Fibroblast of peridontal ligament (primary cell): ENCODE measurements at regions not wholly inside any gene's neighbourhood (a gene's known extent, or its start where the extent isn't known, plus 50 kb on each side); places are given as distances from the start of the nearest gene placed in this dataset.

Source experiments
- DNase-seq: peaks from one replicate; pipeline ENCODE4 v3.0.0-alpha.2; 2010; ENCODE audit errors: extremely low read depth

DNA sequence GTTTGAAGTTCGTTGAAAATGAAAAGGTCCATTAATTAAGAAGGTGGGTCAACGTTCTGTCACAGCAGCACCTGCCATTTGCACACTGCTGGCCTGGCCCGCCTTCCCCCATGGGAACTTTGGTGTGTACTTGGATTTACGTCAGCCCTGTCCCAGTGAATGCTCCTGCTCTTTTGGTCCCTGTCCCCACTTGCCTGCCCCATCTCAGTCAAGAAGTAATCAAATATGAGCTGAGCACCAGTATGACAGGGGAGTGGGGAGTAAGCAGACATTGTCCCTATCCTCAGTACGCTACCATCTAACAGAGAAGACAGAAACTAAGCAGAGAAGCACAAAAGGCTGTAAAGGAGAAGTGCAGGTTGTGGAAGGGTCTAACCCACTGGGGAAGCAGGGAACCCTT is 65.1 kb downstream of the SLC4A3 start:
- DNase-seq, result no peak

DNA sequence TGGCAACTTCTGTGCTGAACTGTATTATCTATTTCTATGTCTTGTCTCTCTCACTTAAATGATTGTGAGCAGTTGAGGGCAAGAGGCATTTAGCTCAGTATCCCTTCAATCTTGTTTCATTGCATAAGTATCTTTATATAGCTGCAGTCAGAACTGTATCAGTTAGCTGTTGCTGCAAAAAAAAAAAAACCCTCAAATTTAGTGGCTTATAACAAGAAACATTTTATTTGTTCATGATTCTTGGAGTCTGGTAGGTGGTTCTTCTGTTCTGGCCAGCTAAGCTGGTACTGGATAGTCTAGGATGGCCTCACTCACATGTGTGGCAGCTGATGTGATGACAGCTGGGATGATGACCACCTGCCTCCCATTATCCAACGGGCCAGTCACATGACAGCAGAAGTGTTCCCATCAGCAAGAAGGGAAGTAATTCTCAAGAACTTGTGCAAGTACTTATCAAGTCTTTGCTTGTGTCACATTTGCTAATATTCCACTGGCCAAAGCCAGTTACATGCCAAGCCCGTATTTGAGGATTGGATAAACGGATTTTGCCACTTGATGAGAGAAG is 67.8 kb downstream of the SLC4A3 start:
- DNase-seq, result no peak

DNA sequence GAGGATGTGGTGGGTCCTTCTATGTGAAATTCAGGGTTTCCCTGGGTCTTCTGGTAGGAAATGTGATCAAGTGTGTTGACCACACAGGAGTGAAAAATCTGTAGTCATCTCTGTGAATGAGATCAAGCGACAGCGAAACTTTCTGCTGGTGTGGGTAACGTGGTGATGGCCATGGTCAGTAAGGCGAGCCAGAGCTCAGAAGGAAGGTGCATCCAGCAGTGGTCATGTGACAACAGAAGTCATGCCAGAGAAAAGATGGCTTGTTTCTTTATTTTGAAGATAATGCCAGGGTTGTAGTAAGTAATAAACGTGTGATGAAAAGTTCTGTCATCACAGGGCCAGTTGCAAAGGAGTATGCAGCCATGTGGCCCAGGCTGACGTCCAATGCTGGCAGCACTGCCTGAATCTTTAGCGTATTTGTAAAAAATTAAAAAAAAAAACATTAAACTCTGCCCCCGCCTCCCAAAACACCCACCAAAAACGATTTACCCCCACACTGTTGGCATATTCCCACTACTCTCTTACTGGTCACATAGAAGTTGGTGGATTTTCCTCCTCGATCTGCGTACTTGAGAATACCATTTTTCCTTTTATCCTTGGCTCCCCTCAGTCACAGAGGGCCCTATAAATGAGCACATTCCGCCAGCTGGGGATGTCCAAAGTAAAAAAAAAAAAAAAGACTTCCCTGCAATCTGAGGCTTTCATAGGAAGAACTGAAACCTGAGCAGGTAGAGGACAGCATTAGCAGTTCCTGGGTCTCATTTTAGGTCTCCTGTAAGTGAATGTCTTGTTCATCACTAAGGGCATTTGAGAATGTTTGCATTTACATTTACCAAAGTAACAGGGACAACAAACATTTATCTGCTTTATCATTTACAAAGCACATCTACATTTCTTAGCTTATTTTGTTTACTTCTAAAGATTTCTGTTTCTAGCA is 70.6 kb downstream of the SLC4A3 start:
- no peak for DNase-seq

DNA sequence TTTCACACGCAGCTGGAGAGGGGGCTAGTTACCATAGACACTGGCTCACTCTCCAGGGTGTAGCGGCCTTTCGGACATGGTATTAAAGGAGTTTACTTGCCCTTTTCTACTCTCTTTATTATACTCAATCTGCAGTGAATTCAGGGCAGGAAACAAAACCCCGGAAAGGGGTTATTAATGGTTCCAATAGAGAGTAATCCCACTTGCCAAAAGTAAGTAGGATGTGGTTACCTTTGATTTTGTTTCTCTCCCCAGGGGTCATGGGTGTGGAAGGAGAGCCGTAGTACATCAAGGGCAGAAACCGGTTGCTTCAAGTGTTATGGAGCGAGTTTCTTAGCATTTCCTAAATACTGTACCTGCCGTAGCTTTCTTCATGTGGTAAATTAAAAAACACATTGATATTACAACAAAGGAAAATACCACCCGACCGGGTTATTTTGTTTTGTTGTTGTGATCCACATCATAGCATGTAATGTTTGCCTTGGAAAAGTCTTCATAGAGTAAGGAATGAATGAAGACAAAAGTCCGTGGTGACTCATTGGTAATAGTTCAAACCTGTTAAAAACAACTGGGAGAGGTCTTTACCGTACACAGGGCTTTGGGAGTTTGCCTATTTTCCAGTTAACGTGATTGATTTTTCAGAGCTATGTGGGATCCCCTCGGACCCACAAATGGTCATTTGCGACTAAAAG is 71.5 kb downstream of the SLC4A3 start:
- DNase-seq, result no peak

DNA sequence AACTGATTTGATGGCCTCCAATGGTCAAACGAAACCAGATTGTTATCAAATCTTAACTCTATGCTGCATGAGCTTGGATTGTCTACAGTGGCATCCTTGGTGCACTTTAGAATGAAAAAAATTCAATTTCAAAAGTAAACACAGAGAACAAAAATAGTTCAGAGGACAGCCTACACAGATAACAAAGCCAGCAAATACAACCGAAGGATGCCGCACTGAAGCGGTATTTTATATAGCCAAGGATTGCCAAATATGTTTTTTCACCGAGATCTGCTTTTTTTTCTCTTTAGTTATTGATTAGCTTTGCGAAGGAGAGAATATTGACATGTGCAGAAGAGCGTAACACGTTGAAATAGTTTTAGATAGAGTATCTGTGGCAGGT is 72.0 kb downstream of the SLC4A3 start:
- DNase-seq, result no peak

DNA sequence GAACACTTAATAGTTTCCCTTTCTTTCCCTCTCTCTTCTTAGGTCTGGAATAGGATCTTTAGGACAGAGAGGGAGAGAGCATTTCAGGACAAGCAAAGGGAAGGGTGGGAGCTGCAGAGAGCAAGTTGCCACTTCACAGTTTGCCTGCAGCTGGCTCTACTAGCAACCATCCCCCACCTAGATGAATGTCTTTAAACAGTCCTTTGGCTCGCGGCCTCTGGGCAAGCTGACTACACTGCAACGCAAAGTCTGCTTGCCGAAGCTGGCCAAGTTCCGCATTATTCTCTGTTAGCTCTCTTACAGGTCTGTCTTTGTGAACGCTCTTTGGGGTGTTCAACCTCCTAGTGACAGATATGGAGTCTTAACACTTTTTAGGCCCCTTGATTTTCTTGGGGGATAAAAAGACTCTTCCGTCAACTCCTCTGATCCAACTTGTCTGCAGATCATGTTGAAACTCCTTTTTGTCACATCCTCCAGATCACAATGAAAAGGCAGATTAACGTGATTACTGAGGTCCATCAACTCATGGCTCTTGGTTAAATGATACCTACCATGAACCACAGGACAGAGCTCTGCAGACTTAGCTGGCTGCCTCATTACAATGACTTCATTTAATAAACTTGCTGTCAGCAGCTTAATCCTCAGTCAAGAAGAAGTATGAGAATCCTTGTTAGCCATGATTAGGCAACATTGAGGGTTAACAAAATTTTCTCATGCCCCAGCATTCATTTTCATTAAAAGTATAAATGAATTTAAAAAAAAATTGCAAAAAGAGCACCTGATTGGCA is 74.6 kb downstream of the SLC4A3 start:
- DNase-seq, result no peak

DNA sequence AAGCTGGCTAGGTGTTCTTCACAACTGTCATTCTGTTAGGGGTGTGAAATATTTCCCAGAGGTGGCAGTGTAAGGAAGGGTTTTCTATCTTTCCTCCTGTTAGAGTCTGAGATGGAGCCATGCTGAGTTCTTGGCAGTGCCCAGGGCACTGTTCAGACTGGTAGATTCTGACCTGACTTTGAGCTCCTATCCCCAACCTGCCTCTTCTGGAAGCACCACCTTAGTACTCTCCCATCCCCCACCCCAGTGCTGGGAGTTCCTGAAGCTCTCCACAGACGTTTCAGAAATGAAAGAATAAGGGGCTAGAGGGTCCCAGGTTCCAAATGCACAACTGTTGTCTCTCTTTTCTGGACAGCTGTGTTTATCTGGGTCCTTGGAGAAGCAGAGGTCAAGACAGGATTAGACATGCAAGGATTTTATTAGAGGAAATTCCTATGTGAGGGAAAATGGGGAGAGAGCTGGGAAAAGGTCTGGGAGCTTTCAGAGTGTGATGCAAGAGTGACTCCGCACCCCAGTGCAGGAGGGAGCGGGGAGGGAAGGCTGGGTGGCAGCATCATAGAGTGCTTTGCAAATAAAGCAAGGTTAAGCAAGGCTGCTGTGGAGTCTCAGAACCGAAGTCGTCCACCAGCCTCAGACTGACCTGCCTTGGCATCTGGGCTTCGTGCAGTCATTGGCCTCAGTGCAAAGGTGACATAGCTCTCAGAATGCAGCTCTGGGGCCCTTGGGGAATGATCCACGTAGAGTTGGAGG is 75.5 kb downstream of the SLC4A3 start:
- no peak for DNase-seq

DNA sequence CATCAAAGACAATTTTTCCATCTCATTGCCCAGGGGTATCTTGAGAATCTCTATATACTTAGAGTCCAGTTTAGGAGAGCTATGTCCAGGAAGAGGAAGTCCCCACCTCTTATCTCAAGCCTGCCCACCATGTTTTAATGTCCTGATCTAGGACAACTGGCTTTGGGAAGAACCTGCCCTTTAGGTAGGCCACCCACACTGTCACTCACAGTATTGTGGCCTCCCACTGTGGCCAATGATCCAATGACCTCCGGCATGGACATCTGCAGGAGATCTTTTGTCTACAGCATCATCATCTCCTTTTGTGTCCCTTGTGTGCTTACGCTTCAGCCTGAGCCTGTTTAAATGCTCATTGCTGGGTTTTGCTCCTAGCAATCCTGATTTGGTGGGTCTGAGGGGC is 77.4 kb downstream of the SLC4A3 start:
- no peak for DNase-seq

DNA sequence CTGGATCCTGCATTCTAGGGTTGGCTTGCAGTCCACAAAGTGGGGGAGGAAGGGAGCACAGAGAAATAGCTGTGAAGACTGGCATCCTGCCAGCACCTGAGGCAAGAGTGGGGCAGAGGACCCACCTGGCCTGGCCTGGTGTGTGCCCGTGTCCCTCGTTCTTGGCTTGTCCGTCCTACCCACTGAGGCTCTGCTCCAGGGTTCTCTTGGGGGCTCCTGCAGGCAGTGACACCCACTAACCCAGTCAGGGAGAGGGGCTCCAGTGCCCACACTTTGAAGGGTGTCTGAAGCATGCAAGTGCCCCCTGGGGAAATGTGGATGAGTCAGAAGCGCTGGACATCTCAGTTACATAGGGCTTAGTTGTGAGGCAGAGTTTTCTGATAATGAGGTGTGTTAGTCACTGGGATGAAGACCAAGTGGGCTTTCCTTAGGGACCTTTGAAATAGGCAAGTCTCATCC is 79.4 kb downstream of the SLC4A3 start:
- DNase-seq, result no peak

DNA sequence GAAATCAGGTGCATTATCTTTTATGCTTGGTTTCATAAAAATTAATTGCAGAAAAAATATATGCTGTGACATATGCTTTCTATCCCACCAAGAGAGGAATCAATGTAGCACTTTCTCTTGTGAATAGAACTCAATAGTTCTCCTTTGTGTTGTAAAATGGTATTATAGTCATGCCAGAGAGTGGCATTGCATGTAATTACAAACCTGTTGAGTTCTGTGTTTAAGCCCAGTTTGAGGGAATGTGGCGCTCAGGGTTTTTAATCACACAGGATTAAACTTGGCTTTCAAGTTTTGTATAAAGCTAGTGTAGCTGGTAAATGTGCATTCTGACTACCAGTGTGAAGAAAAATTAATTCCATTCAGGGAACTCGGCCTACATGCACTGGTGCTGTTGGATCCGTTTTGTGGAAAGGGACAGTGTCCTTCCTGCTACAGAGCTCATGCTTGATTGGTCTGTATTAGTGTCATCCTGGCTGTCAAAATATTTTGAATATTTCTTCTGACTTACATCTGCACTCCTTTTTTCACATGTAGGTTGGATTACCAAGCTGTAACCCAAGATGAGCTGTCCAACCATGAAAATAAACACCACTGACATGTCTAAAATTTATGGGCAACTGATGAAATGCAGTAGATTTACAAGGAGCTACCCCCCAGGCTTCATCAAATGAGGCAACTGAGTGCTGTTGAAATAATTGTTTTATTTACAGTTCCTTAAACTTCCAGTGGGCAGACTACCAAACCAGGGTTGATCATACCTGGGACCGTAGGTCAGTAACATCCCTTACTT is 80.3 kb downstream of the SLC4A3 start:
- no peak for DNase-seq

DNA sequence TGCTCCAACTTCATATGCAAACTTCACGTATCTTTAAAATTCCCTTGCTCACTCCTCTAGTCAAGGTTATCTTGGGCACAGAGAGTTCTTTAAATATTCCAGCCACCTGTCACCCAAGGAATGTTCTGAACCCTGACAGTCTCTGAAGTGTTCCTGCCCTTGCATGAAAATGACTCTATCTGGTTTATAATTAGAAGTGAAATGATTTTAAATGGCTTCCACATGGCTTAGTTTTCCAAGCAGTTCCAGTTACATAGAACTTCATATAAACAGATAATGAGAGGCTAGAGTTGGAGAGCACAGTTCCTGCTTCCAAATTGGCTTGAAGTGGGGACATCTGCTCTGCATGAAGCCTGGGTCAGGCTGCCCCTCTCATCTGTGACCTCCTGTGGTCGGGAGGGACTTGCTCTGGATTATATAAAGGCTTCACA is 81.9 kb downstream of the SLC4A3 start:
- no peak for DNase-seq

DNA sequence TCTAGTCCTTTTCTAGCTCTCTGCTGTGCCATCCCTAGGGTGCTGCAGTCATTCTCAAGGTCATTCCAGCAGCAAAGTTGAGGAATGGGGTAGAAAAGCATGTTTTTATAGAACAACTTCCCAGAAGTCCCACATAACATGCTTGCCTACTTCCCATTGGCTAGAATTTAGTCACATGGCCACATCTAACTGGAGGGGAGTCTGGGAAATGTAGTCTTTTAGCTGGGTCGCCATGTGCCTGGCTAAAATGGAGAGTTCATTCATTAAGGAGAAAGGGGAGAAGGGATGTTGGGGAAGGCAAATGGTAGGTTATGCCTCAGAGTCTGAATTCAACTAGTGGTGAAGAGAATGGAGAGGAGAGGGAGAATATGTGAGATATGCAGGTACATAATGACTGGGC is 85.7 kb downstream of the SLC4A3 start:
- DNase-seq, result peak; percentile 11

DNA sequence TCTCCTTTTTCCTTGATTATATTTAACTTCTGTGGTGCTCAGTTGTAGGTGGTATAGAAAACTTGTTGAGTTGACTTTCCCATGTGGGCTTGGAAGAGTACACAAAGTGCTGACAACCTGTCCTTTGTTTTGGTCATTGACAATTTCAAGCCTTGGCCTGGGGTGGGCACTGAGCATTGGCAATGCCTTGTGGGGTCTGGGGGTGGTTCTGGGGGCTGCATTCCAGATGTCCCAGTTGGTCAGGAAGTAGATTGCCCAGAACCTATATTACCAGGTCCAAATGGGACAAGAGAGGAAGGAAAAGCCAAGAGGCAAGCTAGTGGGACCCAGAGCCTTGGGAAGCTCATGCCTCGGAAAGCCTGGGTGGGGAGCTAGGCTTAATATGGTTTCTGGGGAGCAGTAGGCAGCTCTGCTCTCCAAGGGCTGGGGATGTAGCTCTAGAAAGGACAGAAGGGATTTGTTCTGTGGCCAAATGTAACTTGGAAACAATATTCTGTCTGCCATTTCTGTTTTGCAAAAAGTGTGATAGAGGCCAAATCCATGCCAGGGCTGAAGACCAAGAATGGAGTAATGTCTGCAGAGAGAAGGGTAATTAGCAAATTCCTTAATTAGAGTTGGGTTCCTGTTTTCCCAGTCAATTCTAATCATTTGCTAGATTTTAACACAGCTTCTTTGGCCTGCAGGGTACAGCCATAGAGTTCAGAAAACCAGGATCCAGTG is 87.4 kb downstream of the SLC4A3 start:
- no peak for DNase-seq

DNA sequence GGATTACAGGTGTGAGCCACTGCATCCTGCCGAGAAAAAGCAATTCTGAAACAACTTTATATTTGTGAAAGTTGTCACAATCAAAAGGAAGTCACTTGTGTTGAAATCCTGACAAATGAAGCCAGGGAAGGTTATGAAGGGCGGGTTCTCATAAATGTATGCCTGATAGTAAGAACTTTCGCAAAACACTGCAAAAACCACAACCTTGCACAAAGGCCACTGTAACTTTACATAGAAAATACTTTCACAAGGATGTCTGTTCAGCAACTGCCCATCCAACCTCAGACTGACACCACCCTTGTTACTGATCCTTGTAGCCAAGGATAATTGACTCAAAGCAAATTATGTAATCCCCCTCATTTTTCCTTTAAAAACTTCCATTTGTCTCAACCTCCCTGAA is 90.6 kb downstream of the SLC4A3 start:
- DNase-seq, result no peak

DNA sequence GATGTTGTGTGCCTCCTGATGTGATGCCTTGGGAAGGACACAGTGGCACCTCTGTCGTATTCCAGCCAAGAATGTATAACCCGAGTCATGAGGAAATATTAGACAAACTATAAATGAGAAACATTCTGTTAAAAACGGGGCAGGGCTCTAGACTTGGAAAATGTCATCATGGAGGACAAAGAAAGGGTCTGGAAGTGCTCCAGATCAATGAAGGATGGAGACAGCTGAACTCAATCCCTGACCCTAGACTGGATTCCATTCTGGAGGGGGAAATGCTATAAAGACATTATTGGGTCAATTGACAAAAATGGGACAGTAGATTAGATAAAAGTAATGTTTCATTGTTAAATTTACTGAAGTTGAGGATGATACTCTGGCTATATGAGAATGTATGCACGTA is 92.1 kb downstream of the SLC4A3 start:
- no peak for DNase-seq

DNA sequence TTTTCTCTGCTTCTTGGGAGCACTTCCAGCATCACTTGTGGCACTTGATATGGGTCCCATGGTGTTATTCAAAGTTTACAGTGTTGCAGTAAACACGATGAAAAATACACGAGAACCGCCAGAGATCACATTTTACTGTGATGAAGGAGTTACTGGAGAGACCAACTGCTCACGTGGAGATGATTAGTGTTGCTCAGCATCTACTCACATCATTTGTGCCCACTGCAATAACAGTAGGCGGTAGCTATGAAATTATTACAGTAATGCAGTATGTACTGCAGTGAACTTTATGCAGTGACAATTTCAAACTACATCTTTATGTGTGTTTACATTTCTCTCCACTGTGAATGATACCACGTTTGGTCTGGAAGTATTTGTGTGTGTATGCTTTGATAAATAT is 93.5 kb downstream of the SLC4A3 start:
- DNase-seq, result no peak

DNA sequence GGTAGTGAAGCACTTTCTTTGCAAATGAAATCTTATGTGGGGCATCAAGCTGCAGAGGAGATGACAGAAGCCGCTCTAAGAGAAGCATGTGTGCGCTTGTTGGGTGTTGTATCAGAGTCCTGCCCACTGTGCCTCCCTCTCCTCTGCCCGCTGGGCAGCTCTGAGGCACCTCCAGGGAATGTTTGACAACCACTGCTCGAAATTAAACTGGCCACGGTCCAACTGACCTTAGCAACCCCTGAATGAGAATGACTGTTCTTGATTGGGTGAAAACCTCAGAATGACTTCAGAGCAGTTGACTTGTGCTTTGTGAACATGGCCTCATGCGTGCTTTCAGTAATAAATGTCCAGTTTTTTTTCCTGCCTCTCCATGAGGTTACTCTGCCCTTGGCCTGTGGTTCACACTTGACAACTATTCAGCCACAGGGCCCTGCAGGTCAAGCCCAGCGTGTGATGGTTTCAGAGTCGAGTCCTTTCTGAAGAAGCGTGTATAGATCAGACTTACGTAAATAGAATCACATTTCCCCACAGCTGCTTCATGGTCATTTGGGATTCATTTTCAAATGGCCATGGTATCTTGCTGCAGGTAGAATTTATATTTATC is 94.9 kb downstream of the SLC4A3 start:
- DNase-seq, result no peak

DNA sequence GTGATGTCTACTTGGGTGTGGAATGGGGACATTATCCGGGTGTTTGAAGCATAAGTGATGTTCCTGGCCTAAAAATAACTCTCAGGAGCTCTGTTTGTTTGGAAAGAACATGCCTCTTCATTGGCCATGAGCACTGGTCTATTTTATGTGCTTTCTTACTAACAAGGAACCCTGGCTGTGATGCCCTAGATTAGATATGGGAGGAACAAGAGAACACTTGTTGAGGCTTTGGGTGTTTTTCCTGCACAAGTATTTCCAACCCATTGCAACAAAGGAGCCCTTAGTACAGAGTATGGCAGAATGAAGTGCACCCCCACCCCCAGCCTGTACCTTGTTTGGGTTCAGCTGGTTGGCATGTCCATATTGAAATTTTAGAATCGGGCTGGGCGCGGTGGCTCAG is 95.9 kb downstream of the SLC4A3 start:
- DNase-seq, result no peak

DNA sequence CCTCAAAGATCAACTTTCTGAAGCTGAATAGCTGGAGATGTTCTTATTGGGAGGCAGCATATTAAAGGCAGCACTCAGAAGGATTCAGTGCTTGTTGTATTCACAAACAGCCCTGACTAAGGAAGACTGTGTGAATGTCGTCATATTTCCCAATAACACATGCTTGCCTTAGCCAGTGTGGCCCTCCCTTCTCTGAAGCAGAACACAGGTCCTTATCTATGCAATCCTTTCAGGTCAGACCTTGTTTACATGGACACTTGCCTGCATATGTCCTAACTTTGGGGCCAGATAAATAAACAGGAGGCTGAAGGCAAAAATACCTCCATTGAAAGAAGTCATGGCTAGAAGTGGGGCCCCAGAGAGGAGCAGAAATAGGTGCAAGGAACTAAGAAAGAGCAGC is 97.2 kb downstream of the SLC4A3 start:
- DNase-seq, result no peak
